ENCODE measurements at regions not wholly inside any gene's neighbourhood (a gene's known extent, or its start where the extent isn't known, plus 50 kb on each side); places are given as distances from the start of the nearest gene placed in this dataset.

- Histone ChIP-seq H4K8ac (ENCODE audit: low read depth in 2 of 2, low read length in 2 of 2) (no peak overlapping the region), H2AFZ (replicated peaks; ENCODE audit: low read length, poor library complexity) (no peak overlapping the region), H2BK15ac (ENCODE audit: low read depth, low read length) (no peak overlapping the region), H3K9ac (ENCODE audit: low read depth, low read length) (no peak overlapping the region), H3K4me1 (ENCODE audit: control insufficient read depth, insufficient read depth, low read length) (no peaks in the 10 kb centered on the region), H2BK120ac (ENCODE audit: low read depth, low read length) (no peak overlapping the region), H4K5ac (ENCODE audit: low read depth, low read length) (no peak overlapping the region), H2BK20ac (ENCODE audit: low read depth, low read length) (no peak overlapping the region), H2AK9ac (replicated peaks; ENCODE audit: low read depth, low read length, poor library complexity) (no peak overlapping the region), H4K20me1 (ENCODE audit: insufficient read depth, low read length) (no peaks in the 10 kb centered on the region), H3K4me2 (ENCODE audit: low read depth, low read length) (no peak overlapping the region), H3K9me1 (ENCODE audit: insufficient read depth, low read length) (no peaks in the 10 kb centered on the region), H2AK5ac (ENCODE audit: low read depth, low read length) (no peak overlapping the region), H3K79me1 (ENCODE audit: low read depth in 1 of 2, low read length in 2 of 2) (no peaks in the 10 kb centered on the region), H2BK5ac (ENCODE audit: low read depth, low read length, poor library complexity, severe bottlenecking) (no peak overlapping the region), H3K56ac (ENCODE audit: extremely low read depth, insufficient read depth, low read length) (no peak overlapping the region), H3K27ac (ENCODE audit: insufficient read depth, low read length) (no peak overlapping the region), H3K14ac (replicated peaks; ENCODE audit: low read depth, low read length) (no peak overlapping the region), H3K36me3 (ENCODE audit: control insufficient read depth, insufficient read depth, low read length) (no peaks in the 10 kb centered on the region), H3K4ac (ENCODE audit: low read depth, low read length) (no peak overlapping the region), H3K4me3 (ENCODE audit: insufficient read depth, low read depth, low read length) (no peak overlapping the region), H3K27me3 (ENCODE audit: control insufficient read depth, insufficient read depth, low read length) (no peaks in the 10 kb centered on the region), H4K91ac (ENCODE audit: insufficient read depth, low read depth, low read length) (no peak overlapping the region), H3K23ac (ENCODE audit: low read depth, low read length) (no peak overlapping the region), H3K9me3 (ENCODE audit: control insufficient read depth, insufficient read depth, low read length) (peaks cover 84% of the 10 kb centered on the region), H3K18ac (ENCODE audit: low read depth, low read length) (no peak overlapping the region)
- CTCF ChIA-PET, result no interaction called here
- no peak for DNase-seq
- POLR2A ChIA-PET (ENCODE audit: unreplicated experiment), result no interaction called here
- no TSS peak for BruUV-seq (replicated peaks)
- in situ Hi-C loops (cut with MboI; ENCODE audit: low sequenced_read_pairs), result no loop called here
- dilution Hi-C loops (cut with HindIII; ENCODE audit: low sequenced_read_pairs, unreplicated experiment), result no loop called here
- intact Hi-C loops (cut with micrococcal nuclease), result no loop called here
- TF ChIP-seq ELK1 (IDR thresholded peaks at IDR 0.05; ENCODE audit: borderline replicate concordance, low read depth, low read length) (no peak), RFX5 (IDR thresholded peaks at IDR 0.05; ENCODE audit: low read depth, low read length) (no peak)
- 68% methylated on average over 4 of the region's 17 CpGs; no CpG with 5 or more reads in 1 of the 2 experiments for WGBS, 2 experiments (ENCODE audit: extremely low coverage in 2 of 2, insufficient read length in 1 of 2)
- ATAC-seq (ENCODE audit: low read depth), result no peak
Observed at GRCh38 chr2:2765176-2765800, 434.2 kb upstream of the MYT1L start.
